GM12865 (cell line): ENCODE measurements at regions not wholly inside any gene's neighbourhood (a gene's known extent, or its start where the extent isn't known, plus 50 kb on each side); places are given as distances from the start of the nearest gene placed in this dataset.
A peak's percentile ranks its signal among the peaks of the same experiment; 100 is the strongest.

ENCODE experiments used
- DNase-seq: peaks from one replicate; pipeline ENCODE4 v3.0.0; 2010; ENCODE audit warnings: low read depth
- H3K4me3 ChIP-seq: 2 replicates; pipeline ENCODE4 v1.5.1; 2011; ENCODE audit warnings: mild to moderate bottlenecking, low read depth, low read length, control low read depth
- CTCF ChIP-seq: IDR thresholded peaks from 2 replicates; pipeline ENCODE4 v1.5.1; 2011; ENCODE audit warnings: low read length, control low read depth, low read depth, inconsistent platforms; ENCODE audit not compliant: insufficient read depth; ENCODE audit errors: missing control alignments

- H3K4me3 ChIP-seq, result no peak overlapping the region
- TF ChIP-seq CTCF, result no peak
- DNase-seq, result no peak
These were observed 102.7 kb upstream of the MKLN1 start for GRCh38 chr7:131224996-131225395.

GRCh38 chr7:131225619-131226513 lies 101.8 kb upstream of the MKLN1 start:
- TF ChIP-seq CTCF, result no peak
- DNase-seq, result no peak

GRCh38 chr7:131226514-131226865 lies 101.2 kb upstream of the MKLN1 start:
- no peak for TF ChIP-seq CTCF

More at GRCh38 chr7:131225619-131226513, 101.8 kb upstream of the MKLN1 start:
- H3K4me3 ChIP-seq, result no peak overlapping the region

GRCh38 chr7:131231381-131232220 lies 96.1 kb upstream of the MKLN1 start:
- no peak for TF ChIP-seq CTCF
- H3K4me3 ChIP-seq, result peak overlapping the region; percentile 19
- peak; percentile 84 for DNase-seq

More at GRCh38 chr7:131226514-131226865, 101.2 kb upstream of the MKLN1 start:
- H3K4me3 ChIP-seq, result no peak overlapping the region
- no peak for DNase-seq

GRCh38 chr7:131232768-131233167 lies 94.9 kb upstream of the MKLN1 start:
- TF ChIP-seq CTCF, result no peak
- no peak overlapping the region for H3K4me3 ChIP-seq
- no peak for DNase-seq

GRCh38 chr7:131233193-131233592 lies 94.5 kb upstream of the MKLN1 start:
- DNase-seq, result no peak
- TF ChIP-seq CTCF, result no peak
- no peak overlapping the region for H3K4me3 ChIP-seq
